K562 (cell line): ENCODE measurements at regions not wholly inside any gene's neighbourhood (a gene's known extent, or its start where the extent isn't known, plus 50 kb on each side); places are given as distances from the start of the nearest gene placed in this dataset.

ENCODE experiments used
- ATAC-seq: fragments of 200-7000 bp; cut with Tn5 transposase; 3 replicates; pipeline ENCODE4 v1.9.1; 2020; ENCODE audit warnings: moderate library complexity
- BruUV-seq: library from RNA; stranded (reverse); fragments of 400-500 nt; replicated peaks from 2 replicates; lab custom pipeline; 2021; lab: Mats Ljungman, UMichigan
- CTCF ChIA-PET: fragments of 300-600 bp; formaldehyde crosslinking; extraction: SDS; loops from one replicate; lab custom pipeline; 2021; ENCODE audit warnings: low intra/inter-chr PET ratio; lab: Yijun Ruan, JAX
- POLR2A ChIA-PET: fragments of 300-600, 350-650 bp; sonication (Branson Sonifier 250); formaldehyde crosslinking; extraction: SDS; loops from one replicate; lab custom pipeline; 2021; ENCODE audit warnings: antibody characterized with exemption, inconsistent platforms; lab: Yijun Ruan, JAX
- DNase-seq, 4 experiments: peaks; one replicate each; pipeline versions ENCODE4 v3.0.0 to v3.0.0-alpha.2; 2011 to 2018; ENCODE audit warnings: low spot score in 3 of 4, mixed read lengths in 3 of 4; ENCODE audit errors: extremely low read depth in 1 of 4
- FAIRE-seq: peaks from 2 replicates; lab custom pipeline; 2011; peaks lifted over from hg19 to GRCh38; lab: Jason Lieb, UNC
- H2AFZ ChIP-seq: 2 replicates; pipeline ENCODE4 v1.6.0; 2011; ENCODE audit warnings: low read depth, low read length, control low read depth, inconsistent platforms
- H3K27ac ChIP-seq: fragments of 200-600 bp; 3 replicates; pipeline ENCODE4 v1.8.0; 2011; ENCODE audit warnings: low read depth, mild to moderate bottlenecking, control low read depth, inconsistent platforms, low read length, moderate library complexity, mixed read lengths; ENCODE audit errors: extremely low read depth
- H3K27me3 ChIP-seq, 2 experiments: fragments of 300-600 bp in 1 of 2; 2 replicates in 1 of 2; 3 replicates in 1 of 2; pipeline versions ENCODE4 v1.6.0 to v1.8.0; 2011; ENCODE audit warnings: inconsistent platforms in 2 of 2, low read length in 2 of 2, mild to moderate bottlenecking in 1 of 2, mixed read lengths in 1 of 2, moderate library complexity in 1 of 2; ENCODE audit not compliant: control insufficient read depth in 2 of 2, insufficient read depth in 2 of 2
- H3K36me3 ChIP-seq: fragments of 300-600 bp; 3 replicates; pipeline ENCODE4 v1.8.0; 2011; ENCODE audit warnings: mild to moderate bottlenecking, low read length, inconsistent platforms; ENCODE audit not compliant: control insufficient read depth, insufficient read depth
- H3K4me1 ChIP-seq, 2 experiments: fragments of 200-600 bp in 1 of 2; replicated peaks in 1 of 2; 2 replicates in 1 of 2; 3 replicates in 1 of 2; pipeline versions ENCODE4 v1.5.1 to v1.8.0; 2011; ENCODE audit warnings: inconsistent platforms in 2 of 2, low read length in 2 of 2, mild to moderate bottlenecking in 1 of 2, mixed read lengths in 1 of 2, moderate library complexity in 1 of 2; ENCODE audit not compliant: control insufficient read depth in 2 of 2, insufficient read depth in 2 of 2
- H3K4me2 ChIP-seq: 2 replicates; pipeline ENCODE4 v1.6.1; 2011; ENCODE audit warnings: low read length, control low read depth, inconsistent platforms, mixed read lengths; ENCODE audit not compliant: insufficient read depth
- H3K4me3 ChIP-seq: fragments of 200-600 bp; sonication (generic), shearing (Covaris generic); 2 replicates; pipeline ENCODE4 v1.5.1; 2016; ENCODE audit warnings: control low read depth, inconsistent platforms
- H3K79me2 ChIP-seq: fragments of 200-600 bp; 3 replicates; pipeline ENCODE4 v1.8.0; 2011; ENCODE audit warnings: low read length, inconsistent platforms; ENCODE audit not compliant: control insufficient read depth, insufficient read depth
- H3K9ac ChIP-seq, 2 experiments: 2 replicates each; pipeline versions ENCODE4 v1.6.0 to v1.6.1; 2011; ENCODE audit warnings: low read depth in 2 of 2, low read length in 2 of 2, control low read depth in 1 of 2, inconsistent platforms in 1 of 2, mild to moderate bottlenecking in 1 of 2, mixed read lengths in 1 of 2; ENCODE audit not compliant: insufficient read depth in 1 of 2
- H3K9me1 ChIP-seq: one replicate; pipeline ENCODE4 v1.6.0; 2011; ENCODE audit warnings: inconsistent platforms, mild to moderate bottlenecking, low read length, moderate library complexity; ENCODE audit not compliant: control insufficient read depth, insufficient read depth
- H3K9me3 ChIP-seq: replicated peaks from 2 replicates; pipeline ENCODE4 v1.5.1; 2011; ENCODE audit warnings: low read depth, low read length, inconsistent platforms; ENCODE audit not compliant: control insufficient read depth, insufficient read depth
- H4K20me1 ChIP-seq: replicated peaks from 2 replicates; pipeline ENCODE4 v1.6.1; 2011; ENCODE audit warnings: low read length, inconsistent platforms, mixed read lengths; ENCODE audit not compliant: control insufficient read depth, insufficient read depth
- ARNT ChIP-seq, 2 experiments: fragments of 450-650 bp; IDR thresholded peaks; 2 replicates each; pipeline ENCODE4 v1.6.1; 2016; ENCODE audit warnings: mild to moderate bottlenecking in 1 of 2
- CBFA2T2 ChIP-seq: fragments of 450-650 bp; conservative IDR thresholded peaks from 2 replicates; pipeline ENCODE4 v1.6.1; 2017; ENCODE audit warnings: mild to moderate bottlenecking
- MTF1 ChIP-seq: fragments of 250-450 bp; sonication (Bioruptor Pico); IDR thresholded peaks from 2 replicates; pipeline ENCODE4 v1.9.0; 2021; ENCODE audit warnings: moderate library complexity, mild to moderate bottlenecking, inconsistent platforms, borderline replicate concordance
- NCOR1 ChIP-seq: fragments of 450-650 bp; IDR thresholded peaks from 2 replicates; pipeline ENCODE4 v1.6.1; 2016; ENCODE audit warnings: mild to moderate bottlenecking, moderate library complexity
- NR3C1 ChIP-seq: sonication (generic); formaldehyde crosslinking; IDR thresholded peaks from 2 replicates; pipeline ENCODE4 v1.8.1; 2022; ENCODE audit warnings: missing genetic modification reagents
- PPARD ChIP-seq: fragments of 250-450 bp; sonication (Bioruptor Pico); IDR thresholded peaks from 2 replicates; pipeline ENCODE4 v1.8.0; 2022; ENCODE audit warnings: inconsistent platforms, mild to moderate bottlenecking, moderate library complexity
- RAD51 ChIP-seq: fragments of 450-650 bp; IDR thresholded peaks from 2 replicates; pipeline ENCODE4 v1.7.1; 2016; ENCODE audit warnings: low read depth, mild to moderate bottlenecking, borderline replicate concordance
- TAF1 ChIP-seq: IDR thresholded peaks from 2 replicates; pipeline ENCODE4 v1.6.1; 2011; ENCODE audit warnings: mild to moderate bottlenecking, low read length, moderate library complexity; ENCODE audit not compliant: insufficient read depth, control insufficient read depth, severe bottlenecking; ENCODE audit errors: extremely low read depth
- TEAD4 ChIP-seq, 2 experiments: sonication (generic) in 1 of 2; formaldehyde crosslinking in 1 of 2; IDR thresholded peaks; 2 replicates each; pipeline versions ENCODE4 v1.6.1 to v1.8.0; 2012 to 2022; ENCODE audit warnings: borderline replicate concordance in 1 of 2, inconsistent platforms in 1 of 2, low read length in 1 of 2, mild to moderate bottlenecking in 1 of 2, missing genetic modification reagents in 1 of 2
- WHSC1 ChIP-seq: IDR thresholded peaks from one replicate; pipeline ENCODE4 v1.6.1; 2012; ENCODE audit warnings: low read length, control low read depth, inconsistent platforms
- XRCC4 ChIP-seq: IDR thresholded peaks from one replicate; pipeline ENCODE4 v1.6.1; 2011; ENCODE audit not compliant: insufficient read depth, insufficient read length; ENCODE audit errors: extremely low read depth
- ZFP30 ChIP-seq: fragments of 250-450 bp; sonication (Bioruptor Pico); IDR thresholded peaks from 2 replicates; pipeline ENCODE4 v1.8.0; 2022; ENCODE audit warnings: moderate library complexity, mild to moderate bottlenecking, inconsistent platforms, borderline replicate concordance
- ZFX ChIP-seq: sonication (generic); formaldehyde crosslinking; IDR thresholded peaks from 2 replicates; pipeline ENCODE4 v1.8.0; 2022; ENCODE audit warnings: mild to moderate bottlenecking, missing genetic modification reagents, moderate library complexity
- ZNF77 ChIP-seq: fragments of 250-450 bp; sonication (Bioruptor Pico); IDR thresholded peaks from 2 replicates; pipeline ENCODE4 v1.5.0; 2020
- WGBS: fragments of 100-300 bp; shearing (Covaris generic); methylation state at CpG from one replicate; pipeline ENCODE4 v1.1.6; 2016; ENCODE audit warnings: low coverage, mixed read lengths; ENCODE audit not compliant: insufficient coverage; ENCODE audit errors: missing lambda C conversion rate; 5-methylcytosine and 5-hydroxymethylcytosine counted together
- in situ Hi-C: fragments of 300-500 bp; cut with MboI; formaldehyde crosslinking; loops from 4 replicates; pipeline ENCODE4 v1.15.0; 2018; ENCODE audit warnings: inconsistent platforms, mixed read lengths
- intact Hi-C: fragments of 100-400 bp; cut with micrococcal nuclease; formaldehyde crosslinking; loops from 2 replicates; pipeline ENCODE4 v1.14.2; 2022
- TF ChIP-seq, protein P1 (sequence below): fragments of 250-450 bp; sonication (Bioruptor Pico); IDR thresholded peaks from 2 replicates; pipeline ENCODE4 v1.4.0; 2020; ENCODE audit warnings: borderline replicate concordance
- TF ChIP-seq, protein P2 (sequence below): fragments of 450-650 bp; formaldehyde crosslinking; IDR thresholded peaks from 2 replicates; pipeline ENCODE4 v1.4.0; 2020; ENCODE audit warnings: mild to moderate bottlenecking
- TF ChIP-seq, protein P3 (sequence below): fragments of 250-450 bp; sonication (Bioruptor Pico); IDR thresholded peaks from 2 replicates; pipeline ENCODE4 v1.8.0; 2021; ENCODE audit warnings: moderate library complexity, mild to moderate bottlenecking, inconsistent platforms

DNA sequence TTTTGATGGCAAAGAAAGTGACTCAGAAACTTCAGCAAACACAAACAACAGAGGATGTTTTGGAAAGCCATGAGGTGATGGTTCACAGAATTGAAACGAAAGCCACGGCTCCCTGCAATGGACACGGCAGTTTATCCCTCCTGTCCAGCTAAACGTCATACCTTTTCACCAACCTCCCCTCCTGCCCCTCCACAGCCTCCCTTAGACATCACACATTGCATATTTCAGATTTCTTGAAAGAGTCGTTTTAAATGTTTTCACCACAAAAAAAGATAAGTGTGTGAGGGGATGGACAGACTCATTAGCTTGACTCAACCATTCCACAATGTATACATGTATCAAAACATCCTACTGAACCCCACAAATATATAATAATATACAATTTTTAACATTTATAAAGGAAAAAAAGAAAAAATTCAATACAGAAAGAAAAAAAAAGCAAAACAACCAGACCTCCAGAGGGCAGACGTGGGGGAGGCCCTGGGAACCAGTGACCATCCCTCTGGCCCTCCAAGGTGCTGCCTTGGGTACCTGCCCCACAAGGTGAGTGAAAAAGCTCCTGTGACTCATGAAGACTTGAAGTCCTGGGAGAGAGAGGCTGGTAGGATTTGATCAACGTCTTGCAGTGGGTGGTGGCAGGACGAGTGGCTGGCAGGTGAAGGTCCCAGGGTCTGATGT lies 117.2 kb upstream of the THBS2 start:
- no peak overlapping the region for H3K4me2 ChIP-seq
- H2AFZ ChIP-seq, result no peak overlapping the region
- TF ChIP-seq CBFA2T2 (no peak), MTF1 (CRISPR knock-in tag) (no peak), WHSC1 (no peak), NCOR1 (no peak), ZNF77 (CRISPR knock-in tag) (no peak), XRCC4 (no peak), ZFX (CRISPR knock-in tag) (no peak), TEAD4 (IDR thresholded peaks at IDR 0.05; ENCODE audit: low read length) (no peak), TEAD4 (CRISPR knock-in tag; IDR thresholded peaks at IDR 0.05; ENCODE audit: borderline replicate concordance) (no peak), ARNT (IDR thresholded peaks at IDR 0.05) (no peak), ZFP30 (CRISPR knock-in tag) (no peak), PPARD (CRISPR knock-in tag) (no peak), RAD51 (no peak), NR3C1 (CRISPR knock-in tag) (no peak), TAF1 (no peak)
- TF ChIP-seq, protein P1, sequence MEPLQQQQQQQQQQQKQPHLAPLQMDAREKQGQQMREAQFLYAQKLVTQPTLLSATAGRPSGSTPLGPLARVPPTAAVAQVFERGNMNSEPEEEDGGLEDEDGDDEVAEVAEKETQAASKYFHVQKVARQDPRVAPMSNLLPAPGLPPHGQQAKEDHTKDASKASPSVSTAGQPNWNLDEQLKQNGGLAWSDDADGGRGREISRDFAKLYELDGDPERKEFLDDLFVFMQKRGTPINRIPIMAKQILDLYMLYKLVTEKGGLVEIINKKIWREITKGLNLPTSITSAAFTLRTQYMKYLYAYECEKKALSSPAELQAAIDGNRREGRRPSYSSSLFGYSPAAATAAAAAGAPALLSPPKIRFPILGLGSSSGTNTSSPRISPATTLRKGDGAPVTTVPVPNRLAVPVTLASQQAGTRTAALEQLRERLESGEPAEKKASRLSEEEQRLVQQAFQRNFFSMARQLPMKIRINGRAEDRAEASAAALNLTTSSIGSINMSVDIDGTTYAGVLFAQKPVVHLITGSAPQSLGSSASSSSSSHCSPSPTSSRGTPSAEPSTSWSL, result no peak
- TF ChIP-seq, protein P2, sequence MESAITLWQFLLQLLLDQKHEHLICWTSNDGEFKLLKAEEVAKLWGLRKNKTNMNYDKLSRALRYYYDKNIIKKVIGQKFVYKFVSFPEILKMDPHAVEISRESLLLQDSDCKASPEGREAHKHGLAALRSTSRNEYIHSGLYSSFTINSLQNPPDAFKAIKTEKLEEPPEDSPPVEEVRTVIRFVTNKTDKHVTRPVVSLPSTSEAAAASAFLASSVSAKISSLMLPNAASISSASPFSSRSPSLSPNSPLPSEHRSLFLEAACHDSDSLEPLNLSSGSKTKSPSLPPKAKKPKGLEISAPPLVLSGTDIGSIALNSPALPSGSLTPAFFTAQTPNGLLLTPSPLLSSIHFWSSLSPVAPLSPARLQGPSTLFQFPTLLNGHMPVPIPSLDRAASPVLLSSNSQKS, result no peak
- TF ChIP-seq, protein P3, sequence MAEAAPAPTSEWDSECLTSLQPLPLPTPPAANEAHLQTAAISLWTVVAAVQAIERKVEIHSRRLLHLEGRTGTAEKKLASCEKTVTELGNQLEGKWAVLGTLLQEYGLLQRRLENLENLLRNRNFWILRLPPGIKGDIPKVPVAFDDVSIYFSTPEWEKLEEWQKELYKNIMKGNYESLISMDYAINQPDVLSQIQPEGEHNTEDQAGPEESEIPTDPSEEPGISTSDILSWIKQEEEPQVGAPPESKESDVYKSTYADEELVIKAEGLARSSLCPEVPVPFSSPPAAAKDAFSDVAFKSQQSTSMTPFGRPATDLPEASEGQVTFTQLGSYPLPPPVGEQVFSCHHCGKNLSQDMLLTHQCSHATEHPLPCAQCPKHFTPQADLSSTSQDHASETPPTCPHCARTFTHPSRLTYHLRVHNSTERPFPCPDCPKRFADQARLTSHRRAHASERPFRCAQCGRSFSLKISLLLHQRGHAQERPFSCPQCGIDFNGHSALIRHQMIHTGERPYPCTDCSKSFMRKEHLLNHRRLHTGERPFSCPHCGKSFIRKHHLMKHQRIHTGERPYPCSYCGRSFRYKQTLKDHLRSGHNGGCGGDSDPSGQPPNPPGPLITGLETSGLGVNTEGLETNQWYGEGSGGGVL, result no peak
- peak; percentile 29; the same call in 1 of the 3 replicates for ATAC-seq
- no peaks in the 10 kb centered on the region for H3K9me3 ChIP-seq
- intact Hi-C loops, result no loop called here
- BruUV-seq, result no TSS peak
- no peaks in the 10 kb centered on the region for H4K20me1 ChIP-seq
- H3K9ac ChIP-seq, result no peak overlapping the region; a peak in 1 of 4 replicates
- peaks cover 0 to 32% of the 10 kb centered on the region in 2 experiments; a peak in 3 of 5 replicates for H3K27me3 ChIP-seq
- H3K36me3 ChIP-seq, result no peaks in the 10 kb centered on the region
- 3% methylated on average over 8 of the region's 8 CpGs for WGBS
- POLR2A ChIA-PET, result no interaction called here
- no peak overlapping the region for H3K4me3 ChIP-seq
- no peak overlapping the region for H3K27ac ChIP-seq
- CTCF ChIA-PET, result no interaction called here
- no peak for DNase-seq
- peaks cover 0 to 4% of the 10 kb centered on the region in 2 experiments; a peak in 2 of 5 replicates for H3K4me1 ChIP-seq
- in situ Hi-C loops, result no loop called here
- FAIRE-seq, result no peak
- H3K9me1 ChIP-seq, result no peaks in the 10 kb centered on the region
- no peaks in the 10 kb centered on the region for H3K79me2 ChIP-seq
